Transverse colon (tissue), 4 donors: ENCODE measurements at regions not wholly inside any gene's neighbourhood (a gene's known extent, or its start where the extent isn't known, plus 50 kb on each side); places are given as distances from the start of the nearest gene placed in this dataset.

ENCODE experiments used
- EP300 ChIP-seq: sonication (generic); formaldehyde crosslinking; IDR thresholded peaks from one replicate; pipeline ENCODE4 v1.6.1; 2017; ENCODE audit warnings: antibody characterized with exemption, low read depth
- POLR2AphosphoS5 ChIP-seq, 3 donors: sonication (generic); formaldehyde crosslinking; IDR thresholded peaks; one replicate each; pipeline ENCODE4 v1.6.1; 2016; ENCODE audit warnings: antibody characterized with exemption in 3 of 3
- TF ChIP-seq, protein P1 (sequence below), 5 experiments: fragments of 200-600 bp in 3 of 5; fragments of 450-650 bp in 2 of 5; sonication (generic) in 3 of 5; IDR thresholded peaks; 1 replicate in 2 of 5; 2 replicates in 3 of 5; pipeline ENCODE4 v1.5.1; 2016 to 2017; ENCODE audit warnings: antibody characterized with exemption in 5 of 5, inconsistent platforms in 3 of 5, mild to moderate bottlenecking in 2 of 5, moderate library complexity in 1 of 5

DNA sequence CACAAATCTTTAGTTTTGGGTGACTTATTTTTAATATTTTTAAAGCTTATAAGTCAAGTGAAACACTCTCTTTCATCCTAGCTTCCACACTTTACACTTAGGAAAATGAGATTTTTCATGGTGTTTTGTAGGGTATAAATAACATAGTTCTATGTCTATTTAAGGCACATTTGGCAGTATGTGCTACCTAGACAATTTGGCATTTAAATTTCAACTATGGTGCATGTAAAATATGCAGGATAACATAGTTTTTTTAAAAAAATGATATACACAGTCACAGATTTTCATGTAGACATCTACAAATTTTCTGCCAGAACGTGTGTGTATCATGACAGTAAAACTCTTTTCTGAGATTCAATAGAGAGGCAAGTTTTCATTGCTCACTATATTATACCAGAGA is 115.1 kb upstream of the MAP3K7 start:
- TF ChIP-seq, protein P1, sequence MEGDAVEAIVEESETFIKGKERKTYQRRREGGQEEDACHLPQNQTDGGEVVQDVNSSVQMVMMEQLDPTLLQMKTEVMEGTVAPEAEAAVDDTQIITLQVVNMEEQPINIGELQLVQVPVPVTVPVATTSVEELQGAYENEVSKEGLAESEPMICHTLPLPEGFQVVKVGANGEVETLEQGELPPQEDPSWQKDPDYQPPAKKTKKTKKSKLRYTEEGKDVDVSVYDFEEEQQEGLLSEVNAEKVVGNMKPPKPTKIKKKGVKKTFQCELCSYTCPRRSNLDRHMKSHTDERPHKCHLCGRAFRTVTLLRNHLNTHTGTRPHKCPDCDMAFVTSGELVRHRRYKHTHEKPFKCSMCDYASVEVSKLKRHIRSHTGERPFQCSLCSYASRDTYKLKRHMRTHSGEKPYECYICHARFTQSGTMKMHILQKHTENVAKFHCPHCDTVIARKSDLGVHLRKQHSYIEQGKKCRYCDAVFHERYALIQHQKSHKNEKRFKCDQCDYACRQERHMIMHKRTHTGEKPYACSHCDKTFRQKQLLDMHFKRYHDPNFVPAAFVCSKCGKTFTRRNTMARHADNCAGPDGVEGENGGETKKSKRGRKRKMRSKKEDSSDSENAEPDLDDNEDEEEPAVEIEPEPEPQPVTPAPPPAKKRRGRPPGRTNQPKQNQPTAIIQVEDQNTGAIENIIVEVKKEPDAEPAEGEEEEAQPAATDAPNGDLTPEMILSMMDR (IDR thresholded peaks at IDR 0.05): no peak
- TF ChIP-seq EP300 (no peak), POLR2AphosphoS5 (IDR thresholded peaks at IDR 0.05) (no peak)
